ENCODE measurements at regions not wholly inside any gene's neighbourhood (a gene's known extent, or its start where the extent isn't known, plus 50 kb on each side); places are given as distances from the start of the nearest gene placed in this dataset.
"Not testable (repeated sequence)": the region's sequence is repeated elsewhere in the genome, so short reads cannot be mapped to it uniquely, and the experiment has no call there.

DNA sequence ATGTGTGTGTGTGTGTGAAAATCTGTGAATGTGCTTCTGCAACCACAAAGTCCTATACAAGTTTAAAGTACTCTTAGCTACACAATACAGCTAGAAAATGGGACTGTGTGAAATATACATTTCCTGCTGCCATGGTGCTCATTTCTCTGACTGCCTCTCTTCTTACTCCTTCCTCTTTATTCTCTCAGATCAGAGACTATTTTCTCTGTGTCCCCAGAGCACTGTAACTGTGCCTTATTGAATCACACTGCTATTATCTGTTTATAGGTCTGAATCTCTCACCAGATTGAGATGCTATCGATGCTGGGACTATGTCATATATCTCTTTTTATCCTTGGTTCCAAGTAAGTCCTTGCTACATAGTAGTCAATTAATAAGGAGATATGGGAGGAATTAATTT lies 217.9 kb upstream of the SLCO3A1 start:
- TF ChIP-seq, protein P1, sequence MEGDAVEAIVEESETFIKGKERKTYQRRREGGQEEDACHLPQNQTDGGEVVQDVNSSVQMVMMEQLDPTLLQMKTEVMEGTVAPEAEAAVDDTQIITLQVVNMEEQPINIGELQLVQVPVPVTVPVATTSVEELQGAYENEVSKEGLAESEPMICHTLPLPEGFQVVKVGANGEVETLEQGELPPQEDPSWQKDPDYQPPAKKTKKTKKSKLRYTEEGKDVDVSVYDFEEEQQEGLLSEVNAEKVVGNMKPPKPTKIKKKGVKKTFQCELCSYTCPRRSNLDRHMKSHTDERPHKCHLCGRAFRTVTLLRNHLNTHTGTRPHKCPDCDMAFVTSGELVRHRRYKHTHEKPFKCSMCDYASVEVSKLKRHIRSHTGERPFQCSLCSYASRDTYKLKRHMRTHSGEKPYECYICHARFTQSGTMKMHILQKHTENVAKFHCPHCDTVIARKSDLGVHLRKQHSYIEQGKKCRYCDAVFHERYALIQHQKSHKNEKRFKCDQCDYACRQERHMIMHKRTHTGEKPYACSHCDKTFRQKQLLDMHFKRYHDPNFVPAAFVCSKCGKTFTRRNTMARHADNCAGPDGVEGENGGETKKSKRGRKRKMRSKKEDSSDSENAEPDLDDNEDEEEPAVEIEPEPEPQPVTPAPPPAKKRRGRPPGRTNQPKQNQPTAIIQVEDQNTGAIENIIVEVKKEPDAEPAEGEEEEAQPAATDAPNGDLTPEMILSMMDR (IDR thresholded peaks at IDR 0.05), result no peak
- Mint-ChIP-seq H3K4me1 (no peaks in the 10 kb centered on the region), H3K27ac (no peak overlapping the region), H3K9me3 (peaks cover 14% of the 10 kb centered on the region), H3K4me3 (no peak overlapping the region), H3K27me3 (no peaks in the 10 kb centered on the region), H3K36me3 (ENCODE audit: low read depth) (no peaks in the 10 kb centered on the region)
- DNase-seq, result no peak
- ATAC-seq (ENCODE audit: low read depth), result no peak
- intact Hi-C loops (cut with micrococcal nuclease), result no loop called here
- POLR2A ChIA-PET, result no interaction called here
- CTCF ChIA-PET, result no interaction called here

DNA sequence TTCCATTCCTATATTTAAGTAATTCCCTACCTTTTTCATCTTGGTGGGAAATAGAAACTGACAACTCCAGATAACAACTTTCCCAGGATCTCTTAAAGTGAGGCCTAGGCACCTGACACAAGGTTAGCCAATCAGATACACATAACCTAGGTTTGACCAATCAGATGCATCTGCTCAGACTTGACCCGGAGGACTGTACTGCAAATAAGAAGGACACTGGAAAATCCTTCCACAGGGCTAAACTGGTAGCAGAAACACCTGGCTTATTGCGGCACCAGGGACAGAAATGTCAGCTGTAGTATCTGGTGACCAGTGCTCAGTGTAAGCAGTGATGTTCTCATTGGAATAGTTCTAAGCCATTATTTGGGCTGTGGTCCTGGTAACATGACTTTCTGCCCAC lies 204.5 kb upstream of the SLCO3A1 start:
- no peaks in the 10 kb centered on the region for H3K4me1 Mint-ChIP-seq

DNA sequence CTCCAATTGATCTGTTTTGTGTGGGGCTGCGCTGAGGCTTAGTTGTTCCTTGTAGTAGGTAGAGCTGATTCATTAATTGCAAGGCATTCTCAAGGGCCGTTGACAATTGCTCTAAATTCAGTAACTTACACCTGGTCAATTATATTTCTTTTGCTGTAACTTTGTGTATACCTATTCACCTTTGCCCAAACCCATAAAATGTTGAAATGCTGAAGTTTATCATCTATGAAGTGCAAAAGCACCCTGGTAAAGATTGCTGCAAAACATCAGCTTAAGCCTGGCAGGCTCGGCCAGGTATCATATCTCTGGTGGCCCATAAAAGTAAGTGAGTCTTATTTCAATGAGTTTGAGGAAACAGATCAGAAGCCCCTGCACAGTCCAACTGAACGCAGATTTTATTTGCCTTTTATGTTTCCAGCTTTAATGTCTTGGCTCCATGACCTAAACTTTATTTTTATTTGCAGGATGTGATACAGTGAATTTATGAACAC lies 203.6 kb upstream of the SLCO3A1 start:
- ChIA-PET CTCF (no interaction called here), POLR2A (no interaction called here)
- no peak overlapping the region for H3K27ac Mint-ChIP-seq
- H3K9me3 Mint-ChIP-seq, result no peaks in the 10 kb centered on the region
- no peak overlapping the region for H3K4me3 Mint-ChIP-seq
- intact Hi-C loops (cut with micrococcal nuclease), result no loop called here
- no peak for ATAC-seq (ENCODE audit: low read depth)
- DNase-seq, result no peak
- no peaks in the 10 kb centered on the region for H3K36me3 Mint-ChIP-seq (ENCODE audit: low read depth)
- no peaks in the 10 kb centered on the region for H3K4me1 Mint-ChIP-seq
- peaks cover 5% of the 10 kb centered on the region for H3K27me3 Mint-ChIP-seq
- TF ChIP-seq, protein P1 (IDR thresholded peaks at IDR 0.05), result no peak

More for the DNA sequence above, 204.5 kb upstream of the SLCO3A1 start:
- Mint-ChIP-seq H3K4me3 (no peak overlapping the region), H3K27me3 (peaks cover 5% of the 10 kb centered on the region), H3K36me3 (ENCODE audit: low read depth) (no peaks in the 10 kb centered on the region), H3K9me3 (no peaks in the 10 kb centered on the region), H3K27ac (no peak overlapping the region)
- ATAC-seq (ENCODE audit: low read depth) (no peak), DNase-seq (no peak)
- TF ChIP-seq, protein P1 (IDR thresholded peaks at IDR 0.05), result no peak
- POLR2A ChIA-PET, result no interaction called here
- intact Hi-C loops (cut with micrococcal nuclease), result no loop called here
- CTCF ChIA-PET, result no interaction called here

DNA sequence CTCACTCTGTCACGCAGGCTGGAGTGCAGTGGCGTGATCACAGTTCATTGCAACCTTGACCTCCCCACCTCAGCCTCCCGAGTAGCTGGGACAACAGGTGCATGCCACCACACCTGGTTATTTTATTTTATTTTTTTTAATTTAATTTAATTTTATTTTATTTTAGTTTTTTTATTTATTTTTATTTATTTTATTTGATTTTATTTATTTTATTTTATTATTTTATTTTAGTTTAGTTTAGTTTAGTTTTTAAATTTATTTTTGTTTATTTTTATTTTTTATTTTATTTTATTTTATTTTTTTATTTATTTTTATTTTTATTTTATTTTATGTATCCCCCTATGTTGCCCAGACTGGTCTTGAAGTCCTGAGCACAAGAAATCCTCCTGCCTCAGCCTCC lies 202.3 kb upstream of the SLCO3A1 start:
- no peaks in the 10 kb centered on the region for H3K4me1 Mint-ChIP-seq
- CTCF ChIA-PET, result no interaction called here
- H3K9me3 Mint-ChIP-seq, result peaks cover 3% of the 10 kb centered on the region
- no peak overlapping the region for H3K4me3 Mint-ChIP-seq
- intact Hi-C loops (cut with micrococcal nuclease), result no loop called here
- POLR2A ChIA-PET, result no interaction called here
- H3K27ac Mint-ChIP-seq, result no peak overlapping the region
- no peaks in the 10 kb centered on the region for H3K36me3 Mint-ChIP-seq (ENCODE audit: low read depth)
- TF ChIP-seq, protein P1 (IDR thresholded peaks at IDR 0.05), result no peak
- DNase-seq (no peak), ATAC-seq (ENCODE audit: low read depth) (no peak)
- peaks cover 5% of the 10 kb centered on the region for H3K27me3 Mint-ChIP-seq

DNA sequence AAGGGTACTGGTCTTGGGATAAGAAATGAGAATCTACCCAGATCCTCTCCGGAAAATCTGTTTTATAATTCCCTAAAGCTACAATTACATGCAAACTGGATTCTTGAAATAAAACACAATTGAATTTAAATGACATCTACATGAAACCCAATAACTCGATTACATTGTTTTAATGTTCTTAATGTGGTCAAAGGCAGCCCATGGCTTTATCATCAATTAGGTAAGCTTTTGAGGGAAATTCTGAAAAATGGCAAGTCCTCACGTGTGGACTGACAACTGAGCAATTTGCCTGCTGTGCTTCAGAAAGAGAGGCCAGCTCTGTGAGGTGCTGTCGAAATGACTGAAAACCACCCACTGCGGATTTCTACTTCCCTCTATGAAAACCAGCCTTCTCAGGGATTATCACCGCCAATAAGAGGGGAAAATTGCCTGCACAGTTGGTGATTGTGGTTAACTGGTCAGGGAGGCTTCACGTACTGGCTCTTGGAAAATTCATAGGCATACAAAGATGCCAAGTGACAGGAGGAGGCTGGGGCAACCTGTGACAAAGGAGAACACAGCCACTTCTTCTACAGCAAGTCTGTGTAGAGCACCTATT lies 200.8 kb upstream of the SLCO3A1 start:
- Mint-ChIP-seq H3K4me1 (no peaks in the 10 kb centered on the region), H3K36me3 (ENCODE audit: low read depth) (no peaks in the 10 kb centered on the region), H3K27me3 (peaks cover 7% of the 10 kb centered on the region), H3K9me3 (peaks cover 3% of the 10 kb centered on the region), H3K27ac (no peak overlapping the region), H3K4me3 (no peak overlapping the region)
- ATAC-seq (ENCODE audit: low read depth), result no peak
- ChIA-PET CTCF (no interaction called here), POLR2A (no interaction called here)
- no peak for DNase-seq
- intact Hi-C loops (cut with micrococcal nuclease), result no loop called here
- TF ChIP-seq, protein P1 (IDR thresholded peaks at IDR 0.05), result no peak

DNA sequence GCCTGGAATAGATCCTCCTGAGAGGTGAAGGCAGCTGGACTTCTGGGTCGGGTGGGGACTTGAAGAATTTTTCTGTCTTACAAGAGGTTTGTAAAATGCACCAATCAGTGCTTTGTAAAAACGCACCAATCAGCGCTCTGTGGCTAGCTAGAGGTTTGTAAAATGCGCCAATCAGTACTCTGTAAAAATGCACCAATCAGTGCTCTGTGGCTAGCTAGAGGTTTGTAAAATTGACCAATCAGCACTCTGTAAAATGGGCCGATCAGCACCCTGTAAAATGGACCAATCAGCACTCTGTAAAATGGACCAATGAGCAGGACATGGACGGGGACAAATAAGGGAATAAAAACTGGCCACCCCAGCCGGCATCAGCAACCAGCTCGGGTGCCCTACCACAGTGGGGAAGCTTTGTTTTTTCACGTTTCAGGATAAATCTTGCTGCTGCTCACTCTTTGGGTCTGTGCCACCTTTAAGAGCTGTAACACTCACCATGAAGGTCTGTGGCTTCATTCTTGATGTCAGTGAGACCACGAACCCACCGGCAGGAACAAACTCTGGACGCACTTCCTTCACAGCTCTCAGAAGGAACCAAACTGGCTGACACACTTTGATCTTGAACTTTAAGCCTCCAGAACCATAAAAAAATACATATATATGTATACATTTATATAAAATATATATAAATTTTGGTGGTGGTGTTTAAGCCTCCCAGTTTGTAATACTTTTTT lies 197.8 kb upstream of the SLCO3A1 start:
- POLR2A ChIA-PET; DNase-seq; CTCF ChIA-PET; intact Hi-C loops (cut with micrococcal nuclease); H3K9me3 Mint-ChIP-seq; H3K27ac Mint-ChIP-seq; H3K4me1 Mint-ChIP-seq; ATAC-seq (ENCODE audit: low read depth); H3K36me3 Mint-ChIP-seq (ENCODE audit: low read depth); H3K4me3 Mint-ChIP-seq: not testable (repeated sequence)
- peaks cover 12% of the 10 kb centered on the region for H3K27me3 Mint-ChIP-seq
